ENCODE measurements at regions not wholly inside any gene's neighbourhood (a gene's known extent, or its start where the extent isn't known, plus 50 kb on each side); places are given as distances from the start of the nearest gene placed in this dataset.
A peak's percentile ranks its signal among the peaks of the same experiment; 100 is the strongest.

DNA sequence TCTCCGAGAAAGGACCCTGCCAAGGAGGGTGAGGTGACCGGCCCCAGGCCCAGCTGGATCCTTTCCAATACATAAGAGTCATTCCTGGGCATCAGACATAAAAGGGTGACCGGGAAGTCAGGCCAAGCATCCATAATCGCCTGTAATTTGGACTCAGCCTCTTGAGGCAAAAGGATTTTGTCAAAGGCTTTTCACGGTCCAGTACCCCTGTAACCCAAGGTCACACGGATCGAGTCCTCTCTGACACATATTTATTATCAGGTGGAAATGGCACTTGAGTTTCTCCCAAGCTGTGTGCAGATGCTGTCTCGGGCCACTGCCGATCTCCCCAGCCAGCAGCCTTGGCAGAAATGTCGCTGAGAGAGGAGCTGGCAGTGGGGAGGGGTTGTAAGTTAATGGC lies 556.5 kb downstream of the MN1 start:
- Histone ChIP-seq H3K4me1 (ENCODE audit: insufficient read depth, low read length, poor library complexity, severe bottlenecking) (peaks cover 12% of the 10 kb centered on the region), H3K4me3 (ENCODE audit: low read depth, low read length, poor library complexity, severe bottlenecking) (no peak overlapping the region), H3K9me3 (ENCODE audit: low read depth, low read length, poor library complexity, severe bottlenecking) (no peaks in the 10 kb centered on the region), H3K27ac (ENCODE audit: low read depth, low read length, poor library complexity, severe bottlenecking) (no peak overlapping the region), H3K36me3 (ENCODE audit: insufficient read depth, low read length, poor library complexity, severe bottlenecking) (no peaks in the 10 kb centered on the region), H3K27me3 (replicated peaks; ENCODE audit: insufficient read depth, low read depth, low read length, poor library complexity) (no peaks in the 10 kb centered on the region)
- ChIA-PET POLR2A (ENCODE audit: low non-redundant PET) (no interaction called here), CTCF (no interaction called here)
- BruUV-seq (replicated peaks), result no TSS peak
- TF ChIP-seq, protein P1, sequence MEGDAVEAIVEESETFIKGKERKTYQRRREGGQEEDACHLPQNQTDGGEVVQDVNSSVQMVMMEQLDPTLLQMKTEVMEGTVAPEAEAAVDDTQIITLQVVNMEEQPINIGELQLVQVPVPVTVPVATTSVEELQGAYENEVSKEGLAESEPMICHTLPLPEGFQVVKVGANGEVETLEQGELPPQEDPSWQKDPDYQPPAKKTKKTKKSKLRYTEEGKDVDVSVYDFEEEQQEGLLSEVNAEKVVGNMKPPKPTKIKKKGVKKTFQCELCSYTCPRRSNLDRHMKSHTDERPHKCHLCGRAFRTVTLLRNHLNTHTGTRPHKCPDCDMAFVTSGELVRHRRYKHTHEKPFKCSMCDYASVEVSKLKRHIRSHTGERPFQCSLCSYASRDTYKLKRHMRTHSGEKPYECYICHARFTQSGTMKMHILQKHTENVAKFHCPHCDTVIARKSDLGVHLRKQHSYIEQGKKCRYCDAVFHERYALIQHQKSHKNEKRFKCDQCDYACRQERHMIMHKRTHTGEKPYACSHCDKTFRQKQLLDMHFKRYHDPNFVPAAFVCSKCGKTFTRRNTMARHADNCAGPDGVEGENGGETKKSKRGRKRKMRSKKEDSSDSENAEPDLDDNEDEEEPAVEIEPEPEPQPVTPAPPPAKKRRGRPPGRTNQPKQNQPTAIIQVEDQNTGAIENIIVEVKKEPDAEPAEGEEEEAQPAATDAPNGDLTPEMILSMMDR (conservative IDR thresholded peaks at IDR 0.05; ENCODE audit: low read depth, low read length), result no peak
- no peak for TF ChIP-seq EZH2 (IDR thresholded peaks at IDR 0.05; ENCODE audit: borderline replicate concordance, low read depth, low read length, poor library complexity, severe bottlenecking)
- intact Hi-C loops (cut with micrococcal nuclease; ENCODE audit: unreplicated experiment), result no loop called here
- no peak for DNase-seq (ENCODE audit: low spot score)

DNA sequence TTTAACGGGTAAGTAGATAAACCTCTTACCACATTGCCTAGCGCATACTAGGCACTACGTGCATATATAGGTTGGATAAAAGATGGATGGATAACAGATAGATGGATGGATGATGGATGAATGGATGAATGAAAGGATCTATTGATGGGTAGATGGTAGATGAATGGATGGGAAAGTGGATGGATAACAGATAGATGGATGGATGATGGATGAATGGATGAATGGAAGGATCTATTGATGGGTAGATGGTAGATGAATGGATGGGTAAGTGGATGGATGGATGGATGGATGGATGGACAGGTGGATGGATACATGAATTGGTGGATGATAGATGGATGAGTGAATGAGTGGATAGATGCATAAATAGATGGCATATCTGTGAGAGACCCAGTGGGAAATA lies 555.0 kb downstream of the MN1 start:
- BruUV-seq (replicated peaks), result no TSS peak
- TF ChIP-seq, protein P1 (conservative IDR thresholded peaks at IDR 0.05; ENCODE audit: low read depth, low read length), result no peak
- TF ChIP-seq EZH2 (IDR thresholded peaks at IDR 0.05; ENCODE audit: borderline replicate concordance, low read depth, low read length, poor library complexity, severe bottlenecking), result no peak
- no peak overlapping the region for H3K4me3 ChIP-seq (ENCODE audit: low read depth, low read length, poor library complexity, severe bottlenecking)
- ChIA-PET POLR2A (ENCODE audit: low non-redundant PET) (no interaction called here), CTCF (interaction anchor here (0.6 kb wide), 1 partner anchor 11 kb away, joined by 10 read pairs; no protein-coding TSS in a partner anchor)
- DNase-seq (ENCODE audit: low spot score), result no peak
- intact Hi-C loops (cut with micrococcal nuclease; ENCODE audit: unreplicated experiment), result no loop called here
- no peaks in the 10 kb centered on the region for H3K9me3 ChIP-seq (ENCODE audit: low read depth, low read length, poor library complexity, severe bottlenecking)
- peaks cover 12% of the 10 kb centered on the region for H3K4me1 ChIP-seq (ENCODE audit: insufficient read depth, low read length, poor library complexity, severe bottlenecking)
- H3K27me3 ChIP-seq (replicated peaks; ENCODE audit: insufficient read depth, low read depth, low read length, poor library complexity), result no peaks in the 10 kb centered on the region
- H3K27ac ChIP-seq (ENCODE audit: low read depth, low read length, poor library complexity, severe bottlenecking), result peak overlapping the region; percentile 74
- no peaks in the 10 kb centered on the region for H3K36me3 ChIP-seq (ENCODE audit: insufficient read depth, low read length, poor library complexity, severe bottlenecking)

DNA sequence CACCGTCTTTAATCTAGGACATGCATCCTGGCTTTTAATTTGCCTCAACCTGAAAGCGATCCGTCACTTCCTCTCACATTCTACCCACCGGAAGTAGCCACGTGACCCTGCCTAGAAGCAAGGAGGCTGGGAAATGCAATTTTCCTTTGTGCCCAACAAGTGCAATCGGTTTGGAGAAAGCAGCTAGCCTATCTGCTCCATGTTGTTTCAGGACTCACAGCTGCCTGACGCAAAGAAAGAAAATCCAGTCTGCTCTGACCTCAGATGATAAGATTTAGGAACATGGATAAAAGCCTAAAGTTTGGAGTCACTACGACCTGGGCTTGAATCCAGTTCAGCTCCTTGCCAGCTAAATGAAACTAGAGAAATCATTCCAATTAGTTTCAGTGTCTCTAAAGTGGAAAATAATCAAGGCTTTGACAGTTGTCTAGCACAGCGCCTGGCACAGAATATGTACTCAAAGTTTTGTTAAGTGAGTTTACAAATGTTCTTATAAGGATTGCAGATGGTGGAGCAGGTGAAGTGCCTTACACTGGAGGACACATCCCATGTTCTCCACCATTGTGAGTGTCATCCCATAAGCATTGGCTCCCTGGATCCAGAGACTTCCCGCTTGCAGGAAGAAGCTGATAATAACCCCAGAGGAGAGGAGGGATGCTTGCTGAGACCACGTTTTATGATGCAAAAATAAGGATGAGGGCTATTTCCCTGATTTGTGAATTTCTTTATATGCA lies 553.7 kb downstream of the MN1 start:
- Histone ChIP-seq H3K36me3 (ENCODE audit: insufficient read depth, low read length, poor library complexity, severe bottlenecking) (no peaks in the 10 kb centered on the region), H3K27ac (ENCODE audit: low read depth, low read length, poor library complexity, severe bottlenecking) (peak overlapping the region; percentile 74), H3K4me3 (ENCODE audit: low read depth, low read length, poor library complexity, severe bottlenecking) (no peak overlapping the region), H3K27me3 (replicated peaks; ENCODE audit: insufficient read depth, low read depth, low read length, poor library complexity) (no peaks in the 10 kb centered on the region), H3K9me3 (ENCODE audit: low read depth, low read length, poor library complexity, severe bottlenecking) (no peaks in the 10 kb centered on the region), H3K4me1 (ENCODE audit: insufficient read depth, low read length, poor library complexity, severe bottlenecking) (peaks cover 12% of the 10 kb centered on the region)
- no TSS peak for BruUV-seq (replicated peaks)
- ChIA-PET CTCF (no interaction called here), POLR2A (ENCODE audit: low non-redundant PET) (no interaction called here)
- intact Hi-C loops (cut with micrococcal nuclease; ENCODE audit: unreplicated experiment), result no loop called here
- no peak for TF ChIP-seq EZH2 (IDR thresholded peaks at IDR 0.05; ENCODE audit: borderline replicate concordance, low read depth, low read length, poor library complexity, severe bottlenecking)
- TF ChIP-seq, protein P1 (conservative IDR thresholded peaks at IDR 0.05; ENCODE audit: low read depth, low read length), result no peak
- peak; percentile 87 for DNase-seq (ENCODE audit: low spot score)

All from A673 (cell line).